HG03520 (cell line): ENCODE measurements at regions not wholly inside any gene's neighbourhood (a gene's known extent, or its start where the extent isn't known, plus 50 kb on each side); places are given as distances from the start of the nearest gene placed in this dataset.

ENCODE experiments used
- ATAC-seq: cut with Tn5 transposase; IDR thresholded peaks from one replicate; pipeline ENCODE4 v1.9.1; 2021; ENCODE audit warnings: mild to moderate bottlenecking, moderate library complexity; ENCODE audit not compliant: unreplicated experiment

GRCh38 chr13:61485128-61485765, 69.6 kb upstream of the PCDH20 start:
- no peak for ATAC-seq

- no peak for ATAC-seq
Observed at GRCh38 chr13:61477619-61478018, 62.0 kb upstream of the PCDH20 start.

- ATAC-seq, result no peak
Observed at GRCh38 chr13:61470786-61471185, 55.1 kb upstream of the PCDH20 start.

GRCh38 chr13:61466280-61466679, 50.6 kb upstream of the PCDH20 start:
- ATAC-seq, result no peak
